Activated CD4-positive, alpha-beta T cell treated with anti-CD3 and anti-CD28 coated beads, Interleukin-2, Interleukin-6, amounts not matched to agents 100 ng/mL and 50 ng/mL, durations not matched to agents 16 hours and 8 hours (primary cell): ENCODE measurements at regions not wholly inside any gene's neighbourhood (a gene's known extent, or its start where the extent isn't known, plus 50 kb on each side); places are given as distances from the start of the nearest gene placed in this dataset.
"Not testable (repeated sequence)": the region's sequence is repeated elsewhere in the genome, so short reads cannot be mapped to it uniquely, and the experiment has no call there.

Experiments
- DNase-seq: peaks from one replicate; pipeline ENCODE4 v3.0.0-alpha.2; 2020

- no peak for DNase-seq
Measured at GRCh38 chr12:34198924-34199323, 176.6 kb downstream of the ALG10 start.

GRCh38 chr12:34203866-34204620 lies 181.7 kb downstream of the ALG10 start:
- no peak for DNase-seq

- no peak for DNase-seq
Measured at GRCh38 chr12:34204830-34205285, 182.6 kb downstream of the ALG10 start.

GRCh38 chr12:34205401-34205800 lies 183.1 kb downstream of the ALG10 start:
- DNase-seq, result no peak

- DNase-seq, result no peak
Measured at GRCh38 chr12:34206061-34206785, 183.9 kb downstream of the ALG10 start.

- DNase-seq, result no peak
Measured at GRCh38 chr12:34207858-34208257, 185.6 kb downstream of the ALG10 start.

GRCh38 chr12:34208331-34209258 lies 186.3 kb downstream of the ALG10 start:
- no peak for DNase-seq

- DNase-seq, result no peak
Measured at GRCh38 chr12:34209259-34209835, 187.1 kb downstream of the ALG10 start.

GRCh38 chr12:34210183-34210582 lies 187.9 kb downstream of the ALG10 start:
- DNase-seq, result no peak

- DNase-seq, result no peak
Measured at GRCh38 chr12:34210689-34211530, 188.6 kb downstream of the ALG10 start.

- DNase-seq, result no peak
Measured at GRCh38 chr12:34212651-34213050, 190.4 kb downstream of the ALG10 start.

- no peak for DNase-seq
Measured at GRCh38 chr12:34214011-34214410, 191.7 kb downstream of the ALG10 start.

GRCh38 chr12:34215213-34215892 lies 193.1 kb downstream of the ALG10 start:
- DNase-seq, result no peak

- no peak for DNase-seq
Measured at GRCh38 chr12:34215893-34216285, 193.6 kb downstream of the ALG10 start.

GRCh38 chr12:34217660-34218059 lies 195.4 kb downstream of the ALG10 start:
- no peak for DNase-seq

- DNase-seq, result peak; percentile 77
Measured at GRCh38 chr12:34218193-34219045, 196.1 kb downstream of the ALG10 start.

GRCh38 chr12:34219046-34219770 lies 196.9 kb downstream of the ALG10 start:
- peak; percentile 10 for DNase-seq

GRCh38 chr12:34220079-34220478 lies 197.8 kb downstream of the ALG10 start:
- DNase-seq, result not testable (repeated sequence)

- no peak for DNase-seq
Measured at GRCh38 chr12:34223640-34224039, 201.3 kb downstream of the ALG10 start.
